NCI-H1105 treated with DMSO at 0.1 percent for 48 hours (cell line): ENCODE measurements at regions not wholly inside any gene's neighbourhood (a gene's known extent, or its start where the extent isn't known, plus 50 kb on each side); places are given as distances from the start of the nearest gene placed in this dataset.
"Not testable (repeated sequence)": the region's sequence is repeated elsewhere in the genome, so short reads cannot be mapped to it uniquely, and the experiment has no call there.

Experiments
- DNase-seq: peaks from one replicate; lab custom pipeline; 2025; lab: John Stamatoyannopoulos, UW

DNA sequence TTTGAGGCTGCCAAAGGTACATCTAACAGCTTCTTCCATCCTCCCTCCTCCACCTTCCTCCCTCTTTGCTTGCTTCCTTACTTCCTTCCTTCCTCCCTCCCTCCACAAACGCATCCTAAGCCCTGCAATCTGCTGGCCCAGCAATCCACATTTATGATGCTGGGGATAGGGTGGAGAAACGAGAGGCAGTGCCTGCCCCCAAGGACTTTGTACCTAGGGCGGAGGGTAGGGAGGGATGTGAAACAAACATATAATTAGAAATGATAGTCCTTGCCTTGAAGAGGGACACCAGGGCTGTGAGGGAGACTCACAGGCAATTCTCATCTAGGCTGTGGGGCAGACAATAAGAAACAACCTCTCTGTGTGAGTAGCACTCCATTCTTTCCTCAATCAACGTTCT is 188.3 kb downstream of the ANKRD30B start:
- no peak for DNase-seq

DNA sequence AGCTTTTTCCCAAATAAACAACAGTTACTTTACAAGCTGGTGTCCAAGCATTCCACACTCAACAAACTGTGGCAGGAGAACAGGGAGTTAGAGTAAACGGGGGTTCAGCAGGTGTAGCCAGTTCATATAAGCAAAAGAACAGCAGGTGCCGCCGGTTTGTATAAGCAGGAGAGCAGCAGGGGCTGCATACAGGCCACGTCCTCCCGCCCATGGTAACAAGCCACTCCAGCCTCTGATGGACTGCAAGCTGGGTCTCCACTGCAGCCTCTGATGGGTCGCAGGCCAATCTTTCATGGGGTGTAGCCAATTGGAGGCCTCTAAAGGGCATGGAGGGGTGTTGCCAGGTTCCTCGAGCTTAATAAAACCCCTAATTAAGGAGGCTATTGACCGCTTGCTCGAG is 189.3 kb downstream of the ANKRD30B start:
- no peak for DNase-seq

DNA sequence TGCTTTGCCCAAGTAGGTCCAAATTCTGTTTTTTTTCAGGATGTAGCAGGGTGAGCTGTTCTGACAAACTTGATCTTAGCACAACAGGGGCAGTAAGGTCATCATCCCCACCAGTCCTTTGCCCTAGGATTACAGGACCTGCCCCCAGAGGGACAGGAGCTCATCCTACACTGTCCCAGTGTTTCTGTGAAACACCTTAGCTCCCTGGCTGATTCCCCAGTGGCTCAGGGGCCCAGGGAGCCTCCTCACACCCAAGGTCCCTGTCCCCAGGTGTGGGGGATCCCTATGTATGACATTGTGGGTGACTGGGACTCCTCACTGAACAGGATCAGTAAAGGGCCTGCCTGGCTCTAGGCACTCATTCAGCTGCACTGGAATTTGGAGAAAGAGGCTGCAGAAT is 191.2 kb downstream of the ANKRD30B start:
- no peak for DNase-seq

DNA sequence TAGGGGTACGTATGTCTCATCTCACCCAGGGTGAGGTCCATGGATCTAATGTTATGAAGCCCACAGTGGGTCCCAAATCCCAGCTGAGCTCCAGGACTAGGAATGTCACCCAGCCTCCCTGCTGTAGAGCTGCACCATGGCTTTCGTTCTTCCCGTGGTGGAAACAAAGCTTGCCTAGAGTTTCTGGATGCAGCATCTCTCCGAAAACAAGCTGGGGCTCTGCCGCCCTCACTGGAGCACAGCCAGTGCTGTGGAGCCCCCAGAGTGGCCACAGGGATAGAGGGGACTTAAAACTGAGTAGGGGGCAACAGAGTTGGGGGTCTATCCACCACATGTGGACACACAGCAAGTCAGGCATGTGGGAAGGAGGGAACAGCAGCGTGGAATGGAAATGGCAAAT is 192.1 kb downstream of the ANKRD30B start:
- DNase-seq, result not testable (repeated sequence)

DNA sequence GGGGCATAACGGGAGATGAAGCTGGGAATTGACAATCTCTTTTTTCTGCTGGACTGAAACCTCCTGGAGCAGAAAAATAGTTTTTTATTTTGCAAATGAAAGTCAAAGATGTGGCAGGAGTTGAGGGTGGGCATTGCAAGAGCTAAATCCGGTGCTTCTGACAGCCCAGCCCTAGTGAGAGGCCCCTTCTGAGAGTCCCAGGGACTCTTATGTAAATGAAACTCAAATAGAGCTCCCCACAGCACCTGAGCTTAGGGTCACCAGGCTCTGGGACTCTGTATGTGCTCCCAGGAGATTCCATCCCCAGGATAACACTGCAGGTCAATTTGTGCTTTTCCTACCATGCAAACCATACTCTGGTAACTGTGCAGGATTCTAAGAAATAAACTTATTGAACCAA is 192.8 kb downstream of the ANKRD30B start:
- DNase-seq, result no peak

DNA sequence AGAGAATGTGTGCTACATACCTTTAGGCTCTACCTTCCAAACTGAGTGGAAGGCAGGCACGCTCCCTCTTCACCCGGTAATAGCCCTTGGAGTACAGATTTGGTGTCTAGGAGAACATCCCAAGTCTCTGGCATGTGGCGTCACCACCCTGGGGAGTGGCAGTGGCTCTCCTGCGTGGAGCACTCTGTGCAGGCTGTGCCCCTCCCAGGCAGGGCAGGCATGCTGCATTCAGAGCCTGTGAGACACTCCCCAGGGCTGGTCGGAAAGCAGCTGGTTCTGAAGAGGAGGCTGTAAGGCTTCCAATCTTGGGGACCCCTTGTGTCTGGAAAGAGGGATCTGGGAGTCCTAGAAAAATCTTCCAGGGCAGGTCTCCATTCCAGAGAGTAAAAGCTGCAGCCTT is 193.3 kb downstream of the ANKRD30B start:
- no peak for DNase-seq

DNA sequence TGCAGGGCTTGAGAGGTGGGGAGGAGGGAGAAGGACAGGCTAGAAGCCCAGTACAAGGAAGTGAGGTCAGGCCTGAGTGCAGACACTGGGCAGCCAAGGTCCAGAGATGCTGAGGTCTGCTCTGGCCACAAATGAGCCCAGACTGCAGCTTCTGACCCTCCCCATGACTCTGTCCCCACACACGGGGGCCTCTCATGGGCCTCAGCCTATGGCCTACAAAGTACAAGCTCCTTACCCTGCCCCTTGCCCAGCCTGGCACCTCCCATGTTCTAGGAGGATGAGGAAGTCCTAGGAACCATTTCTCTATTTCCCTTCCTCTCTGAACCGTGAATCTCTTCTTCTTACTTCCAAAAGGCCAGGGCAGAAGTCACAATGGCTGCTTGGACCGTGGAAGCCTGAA is 193.8 kb downstream of the ANKRD30B start:
- DNase-seq, result no peak

DNA sequence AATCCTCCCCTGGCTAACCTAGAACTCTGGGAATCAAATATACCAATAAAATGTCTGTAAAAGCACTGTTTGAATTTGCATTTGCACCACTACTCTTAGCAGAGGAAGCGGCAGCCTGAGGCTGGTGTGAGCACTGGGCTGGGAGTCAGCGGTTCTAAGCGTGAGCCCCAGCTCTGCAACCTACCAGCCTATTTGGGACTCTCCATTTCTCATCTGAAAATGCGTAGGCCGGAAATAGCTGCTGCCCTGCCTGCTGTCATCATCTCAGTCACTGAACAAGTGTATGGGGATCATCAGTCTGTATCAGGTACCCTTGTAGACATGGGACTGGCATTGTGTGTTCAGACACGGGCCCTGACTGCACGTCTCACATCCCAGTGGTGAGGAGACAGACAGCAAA is 194.3 kb downstream of the ANKRD30B start:
- no peak for DNase-seq

DNA sequence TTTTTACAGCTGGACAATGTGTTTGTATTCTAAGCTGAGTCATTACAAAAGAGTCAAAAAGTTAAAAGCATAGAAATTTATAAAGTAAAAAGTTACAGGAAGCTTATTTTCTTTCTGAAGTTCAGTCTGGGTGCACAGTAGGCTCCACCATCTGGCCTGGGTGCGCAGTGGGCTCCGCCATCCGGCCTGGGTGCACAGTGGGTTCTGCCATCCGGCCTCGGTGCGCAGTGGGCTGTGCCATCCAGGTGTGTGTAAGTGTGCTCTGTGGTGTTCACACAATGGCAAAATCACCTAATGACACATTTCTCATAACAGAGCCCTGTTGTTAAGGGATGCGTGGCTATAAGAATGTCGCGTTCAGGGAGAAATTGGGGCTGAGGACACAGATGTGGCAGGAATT is 195.5 kb downstream of the ANKRD30B start:
- DNase-seq, result no peak

DNA sequence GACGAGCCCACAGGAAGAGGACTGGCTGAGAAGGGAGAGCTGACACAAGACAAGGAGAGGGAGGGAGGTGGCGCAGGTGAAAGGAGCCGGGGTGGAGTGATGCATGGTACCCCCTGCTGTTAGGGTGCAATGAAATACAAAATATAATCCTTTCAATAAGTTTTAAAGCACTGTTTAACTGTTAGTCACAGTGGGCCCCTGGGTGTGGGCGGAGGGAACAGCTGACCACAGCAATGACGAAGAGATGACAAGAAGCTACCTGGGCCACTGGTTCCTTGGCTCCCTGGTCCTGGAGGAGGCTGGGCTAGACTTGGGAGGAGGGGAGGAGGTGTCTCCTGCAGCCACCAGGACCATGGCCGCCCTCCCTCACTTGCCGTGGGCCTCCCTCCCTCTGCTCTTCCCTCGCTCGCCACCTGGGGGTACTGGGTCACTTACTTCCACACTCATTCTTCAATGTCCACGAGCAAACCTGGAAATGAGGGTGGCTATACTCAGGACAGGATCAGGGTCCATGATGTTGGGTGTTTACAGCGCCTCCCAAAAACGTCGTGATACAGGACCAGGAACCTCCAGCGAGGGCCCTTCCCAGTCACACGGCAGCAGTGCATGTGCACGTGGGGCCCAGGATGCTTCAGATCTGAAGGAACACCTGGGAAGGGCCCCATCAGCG is 196.1 kb downstream of the ANKRD30B start:
- DNase-seq, result no peak

DNA sequence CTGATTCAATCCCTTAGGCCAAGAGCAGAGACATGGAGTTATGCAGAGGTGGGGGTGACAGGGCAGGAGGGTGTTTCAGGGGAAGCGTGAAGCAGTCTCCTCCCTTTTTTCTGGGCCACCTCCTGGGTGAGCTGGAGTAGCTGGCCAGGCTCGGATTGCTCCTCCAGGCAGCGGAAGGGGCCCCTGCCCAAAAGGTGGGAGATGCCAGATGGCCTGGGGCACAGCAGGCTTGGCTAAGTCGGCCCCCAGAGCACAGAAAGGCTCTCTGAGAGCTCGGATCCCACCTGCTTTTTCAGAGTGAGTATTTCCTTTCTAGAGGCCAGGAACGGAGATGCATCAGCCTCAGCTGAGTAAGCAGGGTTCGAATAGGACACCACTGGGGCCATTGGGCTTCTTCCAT is 196.9 kb downstream of the ANKRD30B start:
- no peak for DNase-seq

DNA sequence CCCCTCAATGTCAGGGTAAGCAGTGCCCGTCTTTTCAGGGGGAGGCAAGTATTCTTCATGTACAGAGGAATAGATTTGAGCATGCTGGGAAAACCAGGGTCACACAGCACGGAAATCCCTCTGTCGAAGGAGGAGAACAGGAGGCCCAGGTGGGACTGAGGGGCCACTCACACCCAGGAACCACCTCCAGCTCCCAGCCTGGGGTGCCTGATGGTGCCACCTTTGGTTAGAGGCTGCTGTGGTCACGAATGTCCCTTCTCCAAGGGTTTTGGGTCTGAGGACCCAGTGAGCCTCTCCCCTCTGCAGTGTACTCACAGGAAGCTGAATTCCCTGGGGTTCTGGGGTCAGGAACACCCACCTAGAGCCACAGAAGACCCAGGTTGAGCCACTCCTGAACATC is 197.3 kb downstream of the ANKRD30B start:
- no peak for DNase-seq

DNA sequence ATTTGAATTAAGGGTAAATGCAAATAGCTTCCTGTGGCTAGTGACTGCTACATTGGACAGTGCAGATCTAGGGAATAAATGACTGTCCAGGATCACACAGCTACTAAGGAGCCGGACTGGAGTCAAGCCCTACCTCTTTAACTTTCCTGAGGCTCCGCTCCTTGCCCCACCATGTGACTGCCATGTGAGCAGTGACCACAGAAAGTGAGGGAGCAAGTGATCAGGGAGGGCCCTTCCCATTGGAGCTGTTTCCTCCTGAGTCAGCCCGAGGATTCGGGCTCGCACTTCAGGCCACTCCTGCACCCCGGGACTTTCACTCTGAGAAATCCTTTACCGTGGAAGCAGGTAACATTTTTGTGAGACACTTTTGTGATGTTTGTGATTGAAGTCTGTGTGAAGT is 198.0 kb downstream of the ANKRD30B start:
- no peak for DNase-seq

DNA sequence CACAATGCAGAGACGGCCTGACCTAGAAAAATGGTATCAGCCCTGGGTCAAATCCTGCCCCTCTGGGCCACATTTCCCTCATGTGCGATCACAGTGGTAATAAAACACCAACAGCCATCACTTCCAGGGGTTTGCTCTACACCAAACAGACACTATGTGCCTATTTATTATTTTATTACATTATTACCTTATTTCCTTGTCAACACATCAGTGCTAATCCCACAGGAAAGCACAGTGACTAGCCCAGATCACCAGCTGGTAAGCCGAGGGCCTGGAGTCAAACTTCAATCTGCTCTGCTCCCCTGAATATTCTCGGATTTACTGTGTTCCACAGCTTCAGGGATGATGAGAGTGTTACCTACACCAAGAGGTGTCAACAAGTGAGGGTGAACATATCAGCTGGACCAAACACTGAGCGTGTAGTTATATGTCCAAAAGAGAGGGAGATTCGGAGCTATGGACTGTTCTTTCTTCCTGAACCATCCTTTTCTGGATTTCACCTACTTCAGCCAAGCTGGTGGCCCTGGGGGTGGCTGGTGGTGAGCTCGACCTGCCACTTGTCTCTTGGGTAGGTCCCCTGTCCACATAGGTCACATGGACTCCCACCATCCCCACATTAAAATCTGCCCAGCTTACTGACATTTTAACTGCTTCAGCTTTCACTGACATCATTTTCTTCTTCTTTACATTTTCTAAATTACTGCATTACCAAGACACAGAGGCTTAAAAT is 198.9 kb downstream of the ANKRD30B start:
- DNase-seq, result not testable (repeated sequence)

DNA sequence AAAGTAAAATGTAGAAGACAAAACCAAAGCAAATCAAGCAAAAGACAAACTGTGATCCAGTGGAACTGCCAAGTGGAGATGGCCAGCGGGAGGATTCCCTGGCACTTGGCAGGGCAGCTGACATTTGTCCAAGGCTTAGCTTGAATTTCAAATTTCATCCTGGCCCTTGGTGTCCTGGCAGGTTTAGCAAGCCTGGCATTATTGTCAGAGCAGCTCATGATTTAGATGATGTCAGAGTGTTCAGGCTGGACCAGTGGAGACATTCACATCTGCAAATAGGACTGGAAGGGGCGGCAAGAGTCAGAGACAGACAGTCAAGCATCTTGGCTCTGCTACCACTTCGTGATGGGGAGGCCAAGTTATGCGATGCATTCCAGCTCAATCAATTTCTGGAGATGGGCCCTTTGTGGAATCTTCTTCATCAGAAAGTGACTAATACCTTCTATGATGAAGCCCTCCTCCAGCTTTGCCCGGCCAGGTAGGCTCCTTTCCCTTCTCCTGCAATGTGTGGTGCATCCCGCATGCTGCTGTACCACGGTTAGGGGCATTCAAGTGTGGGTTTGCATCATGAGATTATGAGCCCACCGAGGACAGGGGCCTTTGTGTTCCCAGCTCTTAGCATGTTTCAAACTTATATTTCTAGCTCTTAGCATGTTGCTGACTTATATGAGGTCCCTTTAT is 199.7 kb downstream of the ANKRD30B start:
- no peak for DNase-seq

DNA sequence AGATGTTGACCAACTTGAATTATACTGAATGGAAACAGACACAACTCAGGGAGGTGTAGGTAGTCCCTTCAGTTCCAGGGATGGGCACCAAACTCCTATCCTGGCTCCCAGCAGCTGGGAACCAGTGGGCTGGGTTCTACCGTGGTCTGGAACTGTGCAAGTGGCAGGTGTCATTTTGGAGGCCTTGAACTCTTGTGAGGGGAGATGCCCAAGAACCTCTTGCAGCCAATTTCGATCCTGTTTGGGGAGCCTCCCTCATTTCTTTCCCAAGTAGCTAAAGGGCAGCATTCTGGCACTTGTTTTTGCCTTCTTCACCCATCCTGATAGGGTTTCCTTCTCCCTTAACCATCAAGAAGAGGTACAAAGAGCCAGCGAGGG is 200.2 kb downstream of the ANKRD30B start:
- no peak for DNase-seq

DNA sequence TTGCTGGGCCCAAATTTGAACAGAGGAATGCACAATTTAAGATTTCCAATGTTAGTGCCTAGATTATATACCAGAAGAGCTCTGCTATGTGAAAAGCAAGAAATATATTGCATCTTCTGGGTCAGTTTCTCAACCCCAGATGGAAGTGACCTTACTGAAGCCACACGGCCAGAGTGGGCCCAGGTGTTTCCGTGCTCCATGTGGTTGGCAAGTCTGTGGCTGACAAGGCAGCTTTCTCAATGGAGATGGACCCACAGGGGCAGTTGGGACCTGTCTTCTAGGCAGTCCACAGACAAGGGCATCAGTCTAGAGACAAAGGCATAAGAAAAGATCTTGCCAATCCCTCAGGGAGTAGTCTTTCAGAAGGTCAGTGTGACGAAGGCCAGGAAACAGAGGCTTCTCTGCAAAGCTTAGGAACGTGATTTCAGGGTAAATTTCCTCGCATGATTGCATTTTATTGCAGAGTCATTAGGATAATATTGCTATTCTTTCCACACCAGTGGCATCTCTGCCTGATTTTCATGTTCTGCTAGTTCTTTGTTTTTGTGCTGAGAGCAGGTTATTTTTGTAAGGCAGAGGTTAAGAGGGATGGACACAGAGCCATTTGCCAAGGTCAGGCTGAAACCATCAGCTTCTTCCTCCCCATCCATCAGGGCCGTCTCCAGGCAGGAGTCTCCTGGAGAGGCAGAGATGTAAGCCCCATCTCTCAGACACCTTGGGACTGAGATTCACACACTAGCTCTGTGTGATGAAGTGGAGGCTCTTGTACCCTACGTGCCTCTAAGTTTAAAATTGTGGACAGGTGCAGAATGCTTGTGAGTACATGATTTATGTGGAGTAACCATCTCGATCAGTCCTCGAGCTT is 202.1 kb downstream of the ANKRD30B start:
- no peak for DNase-seq

DNA sequence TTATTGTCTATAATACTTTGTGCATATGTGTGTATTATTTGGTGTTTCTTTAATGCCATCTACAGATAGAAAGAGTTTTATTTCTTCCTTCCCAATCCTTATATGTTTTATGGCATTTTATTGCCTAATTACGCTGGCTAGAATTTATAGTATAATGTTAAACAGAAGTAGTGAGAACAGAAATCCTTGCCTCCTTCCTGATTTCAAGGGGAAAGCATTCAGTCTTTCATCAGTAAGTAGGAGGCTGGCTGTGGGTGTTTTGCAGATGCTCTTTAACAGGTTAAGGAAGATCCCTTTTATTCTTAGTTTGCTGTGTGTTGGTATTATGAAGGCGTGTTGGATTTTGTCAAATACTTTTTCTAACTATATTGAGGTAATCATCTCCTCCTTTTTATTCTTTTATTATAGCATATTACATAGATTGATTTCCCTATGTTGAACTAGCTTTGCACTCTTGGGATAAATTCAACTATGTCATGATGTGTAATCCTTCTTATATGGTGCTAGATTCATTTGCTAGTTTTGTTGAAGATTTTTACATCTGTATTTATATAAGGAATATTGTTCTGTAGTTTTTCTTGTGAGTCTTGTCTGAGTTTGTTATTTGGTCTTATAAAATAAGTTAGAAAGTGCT is 204.6 kb downstream of the ANKRD30B start:
- DNase-seq, result not testable (repeated sequence)

DNA sequence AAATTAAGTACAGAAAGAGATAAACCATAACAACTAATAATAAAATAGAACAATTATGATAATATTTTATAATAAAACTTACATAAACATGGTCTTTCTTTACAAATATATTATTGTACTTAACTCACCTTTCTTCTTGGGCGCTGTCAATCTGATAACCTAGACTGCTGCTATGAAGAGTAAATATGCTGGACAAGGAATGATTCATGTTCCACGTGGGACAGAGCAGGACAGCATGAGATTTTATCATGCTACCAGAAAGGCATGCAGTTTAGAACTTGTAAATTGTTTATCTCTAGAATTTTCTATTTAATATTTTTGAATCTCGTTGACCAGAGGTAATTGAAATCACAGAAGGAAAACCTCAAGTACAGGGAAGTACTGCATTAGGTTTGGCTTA is 210.7 kb downstream of the ANKRD30B start:
- DNase-seq, result no peak

DNA sequence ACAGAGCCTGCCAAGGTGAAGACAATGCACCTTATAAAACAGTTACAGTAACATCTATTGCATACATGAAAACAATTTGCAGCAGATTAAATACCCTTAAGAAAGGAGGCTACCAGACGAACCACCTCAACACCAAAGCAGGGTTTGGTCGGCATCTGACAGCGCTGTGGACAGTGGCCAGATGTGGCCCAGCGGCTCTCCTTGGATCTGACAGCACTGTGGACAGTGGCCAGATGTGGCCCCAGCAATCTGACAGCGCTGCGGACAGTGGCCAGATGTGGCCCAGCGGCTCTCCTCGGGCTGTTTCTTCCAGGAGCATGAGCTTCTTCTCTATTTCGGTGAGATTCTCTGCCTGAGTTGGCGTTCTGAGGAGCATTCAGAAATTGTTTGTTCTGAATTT is 211.6 kb downstream of the ANKRD30B start:
- no peak for DNase-seq

DNA sequence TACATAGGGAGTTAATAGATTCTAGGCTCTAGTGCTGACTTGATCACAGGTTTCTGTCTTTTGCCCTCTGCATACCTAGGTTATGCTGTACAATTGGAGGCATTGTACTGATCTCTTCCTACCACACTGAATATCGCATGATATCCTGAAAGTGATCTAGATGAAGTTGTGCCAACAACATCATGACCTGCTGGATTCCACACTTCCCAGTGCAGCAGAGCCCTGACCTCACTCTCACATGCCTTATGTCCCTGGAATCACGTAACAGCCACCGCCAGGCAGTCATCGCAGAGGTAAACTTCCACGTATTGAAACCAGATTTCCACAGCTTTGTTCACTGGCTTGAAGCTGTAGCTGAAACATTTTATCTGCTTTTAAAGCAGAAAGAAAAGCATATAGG is 214.0 kb downstream of the ANKRD30B start:
- no peak for DNase-seq

DNA sequence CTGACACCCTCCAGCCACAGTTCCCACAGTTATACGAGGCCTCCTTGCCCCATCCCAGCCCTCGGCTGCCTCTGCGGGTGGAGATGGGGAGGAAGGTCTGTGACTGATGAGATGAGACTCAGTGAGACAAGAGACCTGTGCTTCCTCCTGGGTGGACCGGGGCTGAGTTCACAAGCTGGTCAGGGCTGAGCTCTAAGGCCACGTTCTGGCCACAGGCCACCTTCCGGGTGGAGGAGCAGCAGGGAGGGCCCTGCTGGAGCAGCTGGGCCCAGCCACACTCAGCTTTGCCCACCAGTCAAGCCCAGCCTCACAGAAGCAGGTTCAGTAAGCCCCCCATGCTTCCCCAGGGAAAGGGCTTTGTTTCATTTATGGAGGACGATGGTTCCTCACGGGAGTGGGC is 214.7 kb downstream of the ANKRD30B start:
- DNase-seq, result no peak
